ENCODE measurements at regions not wholly inside any gene's neighbourhood (a gene's known extent, or its start where the extent isn't known, plus 50 kb on each side); places are given as distances from the start of the nearest gene placed in this dataset.

- TF ChIP-seq CTCF (tag by site-specific recombination; IDR thresholded peaks at IDR 0.05) (no peak), ZBTB8A (tag by site-specific recombination; IDR thresholded peaks at IDR 0.05) (no peak), REST (tag by site-specific recombination; IDR thresholded peaks at IDR 0.05) (no peak), HOXD13 (CRISPR knock-in tag; IDR thresholded peaks at IDR 0.05; ENCODE audit: borderline replicate concordance) (no peak), MZF1 (tag by site-specific recombination; IDR thresholded peaks at IDR 0.05; ENCODE audit: borderline replicate concordance) (no peak), PATZ1 (tag by site-specific recombination; IDR thresholded peaks at IDR 0.05) (no peak), ZNF416 (tag by site-specific recombination; IDR thresholded peaks at IDR 0.05) (no peak), ZNF311 (tag by site-specific recombination; IDR thresholded peaks at IDR 0.05; ENCODE audit: borderline replicate concordance) (no peak), ZNF449 (tag by site-specific recombination; IDR thresholded peaks at IDR 0.05) (no peak)
Observed at GRCh38 chr22:49392247-49392646, 435.4 kb downstream of the BRD1 start.
